Activated CD4-positive, CD25-positive, alpha-beta regulatory T cell treated with anti-CD3 and anti-CD28 coated beads, Interleukin-2, amount 50 U/mL, for 72 hours (primary cell): ENCODE measurements at regions not wholly inside any gene's neighbourhood (a gene's known extent, or its start where the extent isn't known, plus 50 kb on each side); places are given as distances from the start of the nearest gene placed in this dataset.

Experiments used
- DNase-seq: peaks from one replicate; pipeline ENCODE4 v3.0.0; 2021

GRCh38 chr3:187955587-187955952 is 198.4 kb upstream of the LPP start:
- no peak for DNase-seq

DNA sequence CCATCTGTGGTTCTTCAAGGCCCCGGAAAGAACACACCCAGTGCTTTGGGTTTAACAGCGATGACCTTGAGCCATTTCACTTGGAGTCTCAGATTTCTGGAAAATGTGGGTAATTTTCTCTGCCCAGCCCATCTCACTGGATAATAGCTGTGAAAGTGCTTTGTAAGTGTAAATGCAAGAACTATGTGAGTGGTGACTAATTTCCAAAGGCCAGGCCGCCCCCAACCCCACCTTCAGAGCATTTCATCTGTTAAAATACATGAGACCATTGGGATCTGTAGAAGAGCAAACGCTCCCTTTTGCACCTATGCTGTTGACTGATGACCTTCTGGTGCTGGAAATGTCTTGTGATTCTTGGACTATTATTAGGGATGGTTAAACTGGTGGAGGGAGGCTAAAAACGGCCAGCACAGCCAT is 196.8 kb upstream of the LPP start:
- no peak for DNase-seq

DNA sequence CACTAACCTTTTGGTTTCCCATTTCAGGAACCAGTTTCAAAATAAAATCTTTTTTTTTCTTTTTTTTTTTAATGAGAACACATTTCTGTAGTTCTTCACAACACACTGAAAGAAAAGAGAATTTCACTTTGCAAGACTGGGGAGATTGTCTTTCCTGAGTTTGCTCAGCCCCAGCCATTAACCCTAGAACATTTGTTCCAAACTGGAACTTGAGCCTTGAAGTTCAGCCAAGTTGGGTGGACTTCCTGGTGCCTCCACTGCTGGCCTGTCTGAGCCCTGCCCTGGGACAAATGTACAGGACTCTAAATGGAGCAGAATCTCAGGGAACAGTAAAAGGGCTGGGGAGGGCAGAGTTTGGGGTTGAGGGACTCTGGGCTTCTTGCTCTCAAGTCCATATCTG is 196.4 kb upstream of the LPP start:
- DNase-seq, result no peak

DNA sequence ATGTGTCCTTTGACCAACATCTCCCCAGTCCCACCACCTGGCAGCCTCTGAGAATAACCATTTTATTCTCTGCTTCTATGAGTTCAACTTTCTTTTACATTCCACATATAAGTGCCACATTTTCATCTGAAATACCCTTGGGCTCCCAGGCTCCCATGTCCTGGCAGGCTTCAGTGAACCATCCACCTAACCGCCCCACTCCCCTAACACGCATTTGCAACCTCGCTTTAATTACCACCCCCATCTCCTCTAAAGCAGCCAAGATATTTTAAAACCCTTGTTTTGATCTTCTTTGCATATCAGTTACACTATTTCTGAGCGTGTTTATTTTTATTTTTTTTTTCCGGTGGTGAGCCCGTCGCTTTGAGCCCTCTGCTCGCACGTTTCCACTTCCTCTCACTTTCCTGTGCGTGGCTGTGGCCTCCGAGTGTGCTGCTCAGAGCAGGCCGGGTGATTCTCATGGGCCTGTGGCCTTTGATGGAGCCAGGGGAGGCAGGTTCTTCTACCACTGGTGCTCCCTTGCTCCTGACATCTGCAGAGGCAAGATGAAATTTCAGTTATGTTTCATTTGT is 195.4 kb upstream of the LPP start:
- DNase-seq, result peak; percentile 49

- DNase-seq, result no peak
Measured at GRCh38 chr3:187960820-187961219, 193.1 kb upstream of the LPP start.

DNA sequence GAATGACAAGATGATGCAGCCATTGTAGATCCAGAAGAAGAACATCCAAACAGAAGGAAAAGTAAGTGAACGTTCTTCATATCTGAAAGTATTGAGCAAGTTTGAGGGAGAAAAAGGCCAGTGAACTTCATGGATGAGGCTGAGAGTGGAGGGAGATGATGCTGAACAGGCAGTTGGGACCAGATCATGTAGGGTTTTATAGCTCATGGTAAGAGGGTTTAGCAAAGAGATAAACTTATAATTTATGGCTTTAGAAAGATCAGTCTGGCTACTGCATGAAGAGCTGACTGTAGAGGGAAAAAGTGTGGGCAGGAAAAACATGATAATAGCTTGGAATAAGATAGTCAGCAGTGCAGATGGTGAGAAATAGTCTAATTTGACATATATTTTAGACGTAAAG is 192.6 kb upstream of the LPP start:
- no peak for DNase-seq

DNA sequence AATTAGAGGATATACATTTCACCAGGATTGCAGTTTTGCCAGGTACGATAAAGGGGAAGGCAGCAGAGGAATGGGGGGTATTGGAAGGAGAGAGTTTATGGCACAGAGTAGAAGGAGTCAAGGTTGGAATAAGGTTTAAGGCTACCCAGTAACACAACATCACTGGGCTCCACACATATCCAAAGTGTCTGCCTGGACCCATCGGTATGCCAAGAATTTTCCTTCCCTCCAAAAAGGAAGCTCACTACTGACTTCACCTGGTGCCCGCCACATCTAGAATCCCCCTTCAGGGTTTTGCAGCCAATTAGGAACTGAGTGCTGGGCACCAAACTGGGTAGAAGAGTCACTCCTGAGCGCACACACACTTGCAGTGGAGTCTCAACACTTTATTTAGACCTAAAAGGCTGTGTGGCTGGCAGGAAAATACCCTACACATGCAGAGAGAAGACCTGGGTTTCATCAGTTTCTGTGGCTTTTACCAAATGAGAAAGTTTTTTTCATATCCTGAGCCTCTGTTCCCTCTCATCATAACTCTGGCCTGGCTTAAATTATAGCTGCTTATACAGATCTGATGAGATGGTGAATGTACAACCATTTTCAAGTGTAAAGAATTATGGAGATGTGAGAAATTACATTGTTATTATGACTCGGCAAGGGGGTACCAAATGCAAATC is 190.8 kb upstream of the LPP start:
- DNase-seq, result no peak

- DNase-seq, result no peak
Measured at GRCh38 chr3:187963677-187964385, 190.1 kb upstream of the LPP start.

DNA sequence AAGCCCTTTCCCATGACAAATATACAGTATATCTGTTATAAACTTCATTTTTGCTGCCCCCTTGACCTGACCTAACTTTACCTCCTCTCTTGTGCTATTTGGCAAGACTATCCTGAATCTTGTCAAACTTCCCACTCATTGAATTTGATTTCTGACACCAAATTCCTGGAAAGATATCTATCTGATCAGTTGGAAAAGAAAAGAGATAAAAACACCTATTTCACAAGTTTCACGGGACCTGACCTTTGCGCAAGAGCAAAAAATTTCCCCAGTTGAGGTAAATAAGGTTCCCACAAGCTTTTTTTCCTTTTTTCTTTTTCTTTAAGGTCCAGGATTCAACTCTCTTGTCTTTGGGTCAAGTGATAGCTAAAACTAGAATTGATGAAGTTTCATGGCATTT is 189.2 kb upstream of the LPP start:
- no peak for DNase-seq

DNA sequence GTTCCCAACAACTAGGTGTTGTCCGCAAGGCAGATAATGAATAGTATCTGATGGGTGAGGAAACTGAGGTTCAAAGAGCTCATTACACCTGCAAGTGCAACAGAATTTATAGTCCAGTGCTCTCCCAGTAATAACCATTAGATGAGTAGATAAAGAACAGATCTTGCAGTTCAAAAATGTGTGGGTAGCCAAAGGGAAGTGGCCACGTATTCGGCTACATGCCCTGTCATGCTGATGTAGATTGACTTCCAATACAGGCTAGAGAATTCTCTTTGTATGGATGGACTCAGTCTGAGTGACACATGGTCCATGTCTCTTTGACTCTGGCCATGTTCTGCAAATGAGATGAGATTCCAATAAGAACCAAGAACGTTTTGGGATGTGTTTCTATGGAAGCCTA is 187.9 kb upstream of the LPP start:
- no peak for DNase-seq

DNA sequence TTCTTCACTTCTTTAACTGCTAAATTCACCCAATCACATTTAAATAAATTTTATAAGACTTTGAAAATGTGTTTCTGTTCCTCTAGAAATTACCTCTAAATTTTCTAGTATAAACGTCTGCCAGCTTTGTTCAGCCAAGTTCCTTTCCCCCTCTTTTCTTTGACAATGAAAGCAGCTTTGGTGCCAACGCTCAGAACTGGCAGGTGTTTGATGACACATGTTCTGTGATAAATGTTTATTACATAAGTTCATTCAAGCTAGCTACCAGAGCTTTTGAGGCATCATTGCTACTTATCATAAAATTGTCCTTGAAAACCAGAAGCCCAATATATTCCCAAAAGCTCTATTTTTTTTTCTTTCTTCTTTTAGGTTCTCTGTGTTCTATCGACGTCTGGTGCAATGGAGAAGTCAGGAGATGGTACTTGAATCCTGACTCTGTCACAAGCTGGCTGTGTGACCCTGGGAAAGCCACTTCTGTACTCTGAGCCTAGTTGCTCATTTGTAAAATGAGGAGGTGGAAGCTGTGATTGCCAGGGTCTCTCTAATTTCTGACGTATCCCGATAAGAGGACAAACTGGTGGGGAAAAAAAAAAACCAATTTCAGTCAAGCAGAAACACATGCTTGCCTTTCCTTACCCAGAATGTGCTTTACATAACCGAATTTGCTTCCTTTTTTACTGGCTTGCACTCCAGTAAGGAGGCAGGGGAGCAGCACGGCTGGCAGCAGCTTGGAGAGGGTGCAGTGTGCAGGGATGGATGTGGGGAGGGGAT is 187.1 kb upstream of the LPP start:
- DNase-seq, result no peak

- DNase-seq, result no peak
Measured at GRCh38 chr3:187967993-187968392, 186.0 kb upstream of the LPP start.

DNA sequence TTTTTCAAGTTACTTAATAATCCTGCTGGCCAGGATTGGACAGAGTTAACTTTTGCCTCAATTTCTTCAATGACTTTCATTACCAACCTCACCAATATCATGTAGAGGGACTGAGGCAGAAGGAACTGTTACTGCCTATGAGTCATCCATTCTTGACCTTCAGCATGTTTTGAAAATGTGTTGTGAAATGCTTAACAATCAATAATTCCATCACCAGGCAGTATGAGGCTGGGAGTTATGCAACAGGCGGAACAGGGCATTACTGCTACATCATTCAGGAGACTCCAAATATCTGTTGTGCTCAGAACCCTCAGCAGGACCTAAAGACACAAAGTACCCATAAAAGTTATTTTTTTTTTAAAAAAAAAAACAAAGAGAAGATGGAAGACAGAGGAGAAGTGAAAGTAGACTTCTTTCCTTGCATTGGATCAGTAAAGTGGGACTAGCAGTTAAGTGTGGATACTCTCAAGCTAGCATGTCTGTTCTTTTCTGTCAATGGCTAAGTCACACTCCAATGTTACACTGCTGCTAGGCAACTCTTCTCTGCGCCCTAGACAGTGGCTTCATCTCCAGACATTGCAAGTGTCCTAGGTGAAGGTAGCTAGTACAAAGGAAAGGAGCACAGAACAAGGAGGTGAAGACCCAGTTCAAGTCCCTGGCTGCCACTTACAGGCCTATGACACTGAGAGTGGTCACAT is 184.9 kb upstream of the LPP start:
- no peak for DNase-seq

DNA sequence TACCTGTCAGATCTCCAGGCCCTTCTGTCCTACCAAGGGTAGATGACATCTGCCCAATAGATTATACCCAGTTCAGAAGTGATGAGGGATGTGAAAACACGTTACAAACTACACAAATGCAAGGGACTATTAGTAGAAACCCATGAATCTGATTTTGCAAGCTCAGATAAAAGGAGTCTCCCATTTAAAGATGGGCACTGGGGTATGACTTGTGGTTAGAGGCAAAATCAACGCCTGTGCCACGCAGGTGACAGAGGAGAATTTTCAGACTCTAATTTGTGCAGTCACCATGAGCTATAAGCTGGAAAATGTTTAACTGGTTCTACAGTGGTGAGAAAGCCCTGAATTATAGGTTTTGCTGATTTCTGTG is 184.4 kb upstream of the LPP start:
- DNase-seq, result no peak

GRCh38 chr3:187970106-187970505 is 183.9 kb upstream of the LPP start:
- DNase-seq, result no peak

DNA sequence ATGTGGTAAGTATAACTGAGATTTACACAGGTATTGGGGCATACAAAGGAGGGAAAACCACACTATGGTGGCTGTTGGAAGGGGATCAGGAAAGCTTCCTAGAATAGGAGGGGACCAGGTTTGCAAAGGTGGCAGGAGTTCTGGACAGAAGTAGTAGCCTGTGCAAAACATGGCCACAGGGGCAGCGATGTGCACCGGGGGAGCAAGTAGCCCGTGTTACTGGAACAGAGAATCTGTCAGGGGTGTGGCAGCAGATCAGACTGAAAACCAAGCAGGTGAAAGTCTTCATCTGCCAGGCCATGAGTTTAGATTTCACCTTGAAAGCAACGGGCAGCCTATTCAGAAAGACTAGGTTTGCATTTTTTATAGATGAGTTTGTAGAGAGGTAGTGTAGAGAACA is 182.3 kb upstream of the LPP start:
- no peak for DNase-seq

- no peak for DNase-seq
Measured at GRCh38 chr3:187972454-187972853, 181.5 kb upstream of the LPP start.

GRCh38 chr3:187973977-187974870 is 179.7 kb upstream of the LPP start:
- peak; percentile 47 for DNase-seq

- no peak for DNase-seq
Measured at GRCh38 chr3:187974871-187975271, 179.1 kb upstream of the LPP start.

DNA sequence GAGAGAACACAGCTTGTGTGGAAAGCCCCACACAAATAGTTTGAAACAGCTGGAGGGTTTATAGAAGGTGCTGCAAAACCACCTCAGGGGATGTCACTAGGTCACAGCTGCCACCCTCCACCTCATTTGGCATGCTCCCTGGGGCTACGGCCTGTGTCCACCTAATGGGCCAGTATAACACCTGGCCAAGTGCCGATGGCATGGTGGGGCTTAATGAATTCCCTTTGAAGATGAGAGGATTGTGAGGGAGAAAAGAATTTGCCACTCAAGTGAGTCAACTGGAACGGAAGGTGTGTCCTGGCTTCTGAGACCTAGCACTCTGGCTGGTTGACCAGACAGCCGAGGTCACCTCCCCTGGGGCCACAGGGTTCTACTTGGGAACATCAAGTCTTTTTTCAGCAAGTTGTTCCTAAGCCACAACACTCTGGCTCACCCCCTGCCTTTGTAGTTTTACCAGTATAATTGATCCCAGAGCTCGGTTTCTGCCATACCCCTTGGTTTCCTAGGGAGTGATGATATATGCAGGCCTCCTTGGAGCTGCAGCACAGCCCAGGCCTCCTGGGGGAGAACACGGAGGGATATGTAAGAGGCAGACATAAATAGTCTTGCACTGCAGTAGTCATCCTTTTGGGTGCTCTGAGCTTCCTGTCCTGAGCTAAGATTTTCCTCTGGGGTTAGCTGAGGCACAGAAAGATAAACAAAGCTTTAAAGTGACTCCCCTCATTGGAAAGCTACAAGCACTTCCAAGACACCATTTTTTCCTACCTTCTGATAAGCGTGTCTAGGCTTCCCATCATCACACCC is 178.2 kb upstream of the LPP start:
- peak; percentile 44 for DNase-seq

GRCh38 chr3:187976365-187976900 is 177.5 kb upstream of the LPP start:
- DNase-seq, result no peak
